Fibroblast of skin of scalp (primary cell): ENCODE measurements at regions not wholly inside any gene's neighbourhood (a gene's known extent, or its start where the extent isn't known, plus 50 kb on each side); places are given as distances from the start of the nearest gene placed in this dataset.

Experiments used
- DNase-seq: peaks from one replicate; pipeline ENCODE4 v3.0.0-alpha.2; 2013

DNA sequence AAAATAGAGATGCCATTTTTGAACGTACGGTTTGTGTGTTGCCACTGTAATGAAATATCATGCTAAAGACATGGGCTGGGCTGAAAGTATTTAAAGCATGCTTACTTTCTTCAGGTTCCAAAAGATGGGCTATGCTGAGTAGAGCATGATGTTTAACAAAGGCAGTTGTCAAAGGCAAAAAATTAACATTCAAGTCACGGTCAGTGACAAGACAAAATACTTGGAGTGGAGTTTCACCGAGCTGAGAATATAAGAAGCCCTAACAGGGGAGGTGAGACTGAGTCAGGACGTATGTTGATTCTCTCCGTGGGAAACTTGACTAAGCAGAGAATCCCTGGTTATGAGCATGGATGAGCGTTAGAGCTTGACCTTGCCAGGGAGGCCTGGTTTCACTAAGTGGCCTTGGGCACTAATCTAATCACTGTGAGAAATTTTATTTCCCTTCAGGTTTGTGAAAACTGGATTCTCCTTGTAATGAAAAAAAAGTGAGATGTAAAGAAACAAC is 218.2 kb upstream of the ADAMTS9 start:
- no peak for DNase-seq

DNA sequence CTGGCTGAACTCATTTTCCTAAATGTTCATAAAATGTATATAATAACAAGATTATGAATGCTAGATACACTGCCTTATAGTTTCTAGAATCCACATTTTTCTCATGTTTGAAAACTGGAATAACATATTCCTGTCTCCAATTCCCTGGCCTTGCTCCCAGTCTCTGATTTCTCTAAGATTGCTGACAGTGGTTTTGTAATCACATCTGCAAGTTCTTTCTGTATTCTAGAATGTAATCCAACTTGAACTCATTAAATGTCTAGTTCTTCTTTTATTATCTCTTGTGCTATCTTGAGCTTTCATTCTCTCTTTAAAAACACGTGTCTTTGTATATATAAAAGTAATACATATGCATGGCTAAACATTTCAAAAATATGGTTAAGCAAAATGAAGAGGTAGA is 215.2 kb upstream of the ADAMTS9 start:
- peak; percentile 53 for DNase-seq

DNA sequence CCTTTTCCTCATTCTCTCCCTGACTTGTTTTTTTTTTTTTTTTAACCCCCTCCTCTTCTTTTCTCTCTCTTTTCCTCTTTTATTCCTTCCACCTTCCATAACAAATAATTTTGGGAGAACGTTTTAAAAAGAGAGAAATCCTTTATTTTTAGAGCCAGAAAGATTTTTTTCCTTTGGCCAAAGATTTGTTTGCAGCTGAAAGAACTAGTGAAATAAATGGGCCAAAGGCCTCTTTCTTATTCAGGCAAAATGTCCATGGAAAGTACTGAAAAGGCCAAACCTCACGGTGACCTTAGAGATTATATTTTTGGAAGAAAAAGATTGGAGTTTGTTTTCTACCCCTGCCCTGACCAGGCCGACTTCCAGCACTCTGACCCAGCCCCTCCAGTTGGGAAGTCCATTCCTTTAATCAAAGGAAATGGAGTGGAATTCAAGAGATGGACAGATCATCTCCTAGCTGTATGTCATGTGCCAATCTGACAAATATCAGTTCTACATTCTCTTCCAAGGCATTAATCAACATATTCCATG is 214.3 kb upstream of the ADAMTS9 start:
- DNase-seq: no peak

DNA sequence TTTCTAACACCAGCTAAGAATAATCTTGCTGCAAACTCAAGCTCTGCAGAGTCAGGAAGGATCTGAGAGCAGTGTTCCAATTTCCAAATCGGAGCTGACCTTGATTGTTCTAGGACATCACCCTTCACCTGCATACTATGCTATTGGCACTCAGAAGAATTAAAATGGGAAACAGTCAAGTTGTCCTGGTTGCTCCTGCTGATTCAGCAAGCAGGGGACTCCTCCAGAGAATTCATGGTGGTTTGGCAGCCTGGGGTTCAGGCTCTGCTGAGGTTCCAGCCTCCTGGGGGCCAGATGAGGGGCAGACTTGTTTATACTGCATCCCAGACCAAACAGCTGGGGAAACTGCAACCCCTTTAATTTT is 213.7 kb upstream of the ADAMTS9 start:
- no peak for DNase-seq

DNA sequence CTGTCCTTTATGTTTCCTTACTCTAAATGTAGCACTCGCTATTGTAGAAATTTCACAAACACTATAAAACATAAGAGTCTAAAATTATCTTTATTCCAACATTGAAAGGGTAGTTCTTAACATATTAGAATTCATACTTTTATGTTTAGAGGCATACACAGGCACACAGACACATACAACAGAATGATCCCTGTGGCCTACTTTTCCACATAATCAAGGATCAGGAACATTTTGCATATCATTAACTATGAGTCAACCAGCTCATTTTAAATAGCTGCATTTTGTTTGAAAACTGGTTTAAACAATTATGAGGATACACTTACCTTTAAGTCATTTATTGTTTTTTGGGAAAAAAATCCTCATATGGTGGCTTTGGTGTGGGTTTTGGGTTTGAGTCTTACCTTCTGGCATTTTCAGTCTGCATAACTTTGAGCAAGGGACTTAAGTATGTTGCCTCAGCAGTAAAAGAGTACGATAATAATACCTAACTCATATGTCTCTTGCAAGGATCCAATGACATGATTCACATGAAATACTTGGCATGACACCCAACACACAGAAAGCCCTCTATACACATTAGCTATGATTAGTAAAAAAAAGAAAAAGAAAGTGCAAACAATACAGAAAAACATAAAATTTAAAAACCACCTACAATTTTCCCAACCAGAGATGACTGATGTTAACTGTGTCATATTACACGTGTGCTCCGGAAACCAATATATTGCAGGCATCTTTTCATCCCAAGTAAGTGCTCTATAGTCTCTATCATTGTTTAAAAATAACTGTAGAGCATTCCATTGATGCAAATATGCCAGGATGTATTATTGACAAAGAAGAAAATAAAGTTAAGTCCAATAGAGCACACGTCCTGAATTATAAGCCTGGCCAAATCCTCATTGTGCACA is 213.1 kb upstream of the ADAMTS9 start:
- DNase-seq: peak; percentile 59

DNA sequence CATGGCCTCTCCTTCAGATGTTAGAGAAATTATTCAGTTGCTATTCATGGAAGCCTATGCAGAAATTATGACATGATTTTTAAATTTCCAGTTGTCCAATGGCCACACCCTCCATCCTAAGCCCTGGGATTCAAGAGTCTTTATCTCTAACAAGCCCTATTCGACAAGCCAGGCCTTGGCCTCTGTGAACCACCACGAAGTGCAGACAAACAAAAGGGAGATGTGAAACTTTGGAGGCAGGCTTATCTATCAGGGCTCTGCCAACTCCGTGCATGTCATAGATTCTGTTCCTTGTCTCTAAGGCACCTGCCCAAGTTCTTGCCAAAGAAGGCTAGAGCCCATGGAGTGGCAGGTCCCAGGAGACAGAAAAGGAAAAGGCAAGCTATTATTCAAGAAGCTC is 212.4 kb upstream of the ADAMTS9 start:
- no peak for DNase-seq

DNA sequence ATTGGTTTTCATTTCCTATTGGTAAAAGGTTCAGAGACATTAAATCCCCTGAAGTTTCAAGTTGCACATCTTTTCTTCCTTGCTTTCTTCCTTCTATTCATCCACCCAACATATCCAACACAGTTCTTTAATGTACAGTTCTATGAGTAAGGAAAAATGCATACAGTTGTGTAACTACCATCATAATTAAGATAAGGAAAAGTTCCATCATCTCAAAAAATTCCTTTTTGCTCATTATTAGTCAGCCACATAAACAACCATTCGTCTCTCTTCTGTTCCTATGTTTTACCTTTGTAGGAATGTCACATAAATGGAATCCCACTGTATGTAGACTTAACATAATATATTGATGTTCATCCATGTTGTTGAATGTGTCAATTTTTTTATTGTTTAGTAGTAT is 211.1 kb upstream of the ADAMTS9 start:
- no peak for DNase-seq

DNA sequence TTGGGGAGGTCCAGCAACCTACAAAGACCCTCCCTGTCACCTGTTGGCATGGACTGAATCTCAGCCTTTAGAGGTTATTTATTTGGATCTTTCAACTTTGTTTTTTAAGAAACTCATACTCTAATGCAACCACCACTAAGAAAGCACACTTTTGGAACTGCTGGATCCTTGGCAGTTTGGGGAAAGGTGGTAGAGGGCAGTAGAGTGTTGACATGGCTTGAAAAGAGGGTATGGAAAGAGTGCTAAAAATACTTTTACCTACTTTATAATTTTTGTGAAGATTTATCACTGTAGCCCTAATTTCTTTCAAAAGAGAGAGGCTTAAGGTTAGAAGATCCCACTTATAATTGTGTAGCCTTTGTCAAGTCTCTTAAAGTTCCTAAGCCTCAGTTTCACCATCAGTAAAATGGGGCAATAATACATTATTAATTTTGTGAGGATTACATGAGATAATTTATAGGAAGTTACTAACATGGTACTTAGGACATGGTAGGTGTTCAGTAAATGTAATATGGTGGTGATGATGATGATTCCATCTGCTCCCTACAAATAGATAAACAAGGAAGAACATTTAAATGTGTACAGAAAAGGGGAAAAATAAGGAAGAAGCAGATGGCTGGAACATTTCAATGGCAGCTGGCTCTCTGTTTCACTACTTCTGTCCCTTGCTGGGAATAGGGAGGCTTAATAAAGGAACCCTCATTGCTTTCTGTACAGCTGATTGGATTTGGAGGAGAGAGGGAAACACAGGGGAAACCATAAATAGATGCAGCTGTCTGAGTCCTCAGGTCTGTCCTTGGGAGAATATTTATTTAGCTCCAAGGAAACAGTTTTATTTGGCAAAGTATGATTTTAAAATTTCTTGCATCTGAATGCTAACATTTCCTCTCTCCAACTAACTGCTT is 208.4 kb upstream of the ADAMTS9 start:
- no peak for DNase-seq

DNA sequence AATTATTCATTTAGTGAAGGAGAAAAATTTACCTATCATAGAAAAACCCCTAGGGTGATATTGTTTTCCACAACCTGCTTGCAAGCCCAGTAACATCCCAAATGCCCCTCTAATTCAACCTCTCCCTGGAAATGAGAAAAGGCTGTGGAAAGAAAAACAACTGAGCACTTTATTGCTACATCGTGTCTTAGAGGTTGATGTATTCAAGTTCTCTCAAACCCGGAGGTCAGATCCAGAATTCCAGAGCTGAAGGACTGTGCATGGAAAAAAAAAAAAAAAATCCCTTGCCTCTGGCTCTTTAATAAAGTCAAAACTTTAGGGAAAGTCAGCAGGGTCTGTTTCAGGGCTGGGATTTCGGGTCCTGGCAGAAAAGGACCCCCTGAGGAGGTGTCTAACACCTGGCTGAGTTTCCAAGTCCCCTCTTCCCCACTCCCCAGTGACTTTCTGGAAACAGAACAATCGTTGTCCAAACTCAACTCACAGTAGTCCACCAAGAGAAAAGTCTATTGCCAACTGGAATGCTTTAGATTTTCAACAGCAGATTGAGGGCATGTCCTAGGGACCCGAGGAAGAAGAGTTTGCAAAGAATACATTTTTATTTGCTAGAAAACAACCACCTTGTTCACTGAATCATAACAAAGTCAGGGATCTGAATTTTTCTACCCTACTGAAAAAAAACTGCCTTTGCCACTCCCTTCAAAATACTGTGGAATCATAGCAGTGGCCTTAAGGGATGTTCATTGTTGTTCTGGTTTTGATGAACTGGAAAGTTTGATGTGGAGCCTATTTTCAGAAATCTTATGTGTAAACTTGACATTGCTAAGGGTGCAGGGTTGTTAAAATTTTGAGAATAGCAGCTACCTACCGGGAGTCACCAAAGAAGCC is 207.5 kb upstream of the ADAMTS9 start:
- DNase-seq: no peak

DNA sequence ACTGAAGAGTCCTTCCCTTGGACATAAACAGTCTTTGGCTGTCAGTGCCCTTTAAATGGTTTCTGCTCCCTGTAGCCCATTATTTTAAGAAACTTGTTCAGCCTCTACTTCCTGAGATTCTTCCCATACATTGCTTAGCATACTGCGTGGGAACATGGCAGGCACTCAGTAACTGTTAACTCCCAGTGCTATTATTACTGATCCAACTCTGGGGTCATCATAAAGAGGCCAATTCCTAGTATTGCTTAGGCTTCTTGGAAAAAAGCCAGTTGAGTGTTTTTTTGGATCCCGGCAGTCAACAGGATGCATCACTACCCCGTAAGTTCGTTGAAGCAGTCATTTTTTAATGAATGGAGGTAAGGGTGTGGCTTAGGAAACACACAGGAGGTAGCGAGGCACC is 206.2 kb upstream of the ADAMTS9 start:
- DNase-seq: no peak

DNA sequence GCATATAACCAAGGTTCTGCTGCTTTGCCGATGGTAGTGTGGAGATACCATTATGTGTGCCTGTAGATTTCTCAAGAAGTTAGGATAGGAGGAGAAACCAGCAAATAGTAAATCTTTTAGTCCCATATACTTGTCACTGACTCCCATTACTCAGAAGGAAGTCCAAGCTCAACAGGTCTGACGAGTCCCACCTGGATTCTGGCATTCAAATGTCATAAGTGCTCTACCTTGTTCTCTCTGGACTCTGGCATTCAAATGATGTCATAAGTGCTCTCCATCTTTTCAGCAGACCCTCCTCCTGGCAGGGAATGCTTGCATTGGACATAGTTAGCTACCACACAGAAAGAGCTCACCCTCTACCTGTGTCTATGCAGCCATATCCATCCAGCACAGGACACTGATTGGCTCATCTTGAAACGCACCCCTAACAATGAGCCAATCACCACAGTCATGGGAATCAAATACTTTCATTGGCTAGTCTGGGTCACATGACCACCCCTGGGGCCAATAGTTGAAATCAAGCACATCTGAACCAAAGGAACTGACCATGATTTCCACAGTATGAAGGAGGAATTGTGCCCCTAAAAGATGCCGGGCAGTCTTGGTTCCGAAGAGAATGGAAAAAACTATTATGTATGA is 205.0 kb upstream of the ADAMTS9 start:
- DNase-seq: no peak

DNA sequence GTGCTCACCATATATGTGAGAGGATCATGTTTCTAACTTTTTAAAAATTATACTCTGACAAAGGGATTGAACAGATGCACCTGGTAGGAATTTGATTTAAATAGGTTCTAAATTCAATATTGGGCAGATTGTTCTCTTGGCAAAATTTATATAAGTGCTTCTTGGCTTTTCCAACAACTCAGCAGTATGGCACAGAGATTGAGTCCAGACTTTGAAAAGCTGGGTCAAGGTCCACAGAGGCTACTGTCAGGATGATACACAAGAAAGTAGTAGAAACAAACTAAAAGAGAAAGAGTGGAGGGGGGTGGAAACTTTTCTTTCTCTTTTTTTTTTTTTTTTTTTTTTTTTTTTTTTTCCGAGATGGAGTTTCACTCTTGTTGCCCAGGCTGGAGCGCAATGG is 203.2 kb upstream of the ADAMTS9 start:
- DNase-seq: no peak

DNA sequence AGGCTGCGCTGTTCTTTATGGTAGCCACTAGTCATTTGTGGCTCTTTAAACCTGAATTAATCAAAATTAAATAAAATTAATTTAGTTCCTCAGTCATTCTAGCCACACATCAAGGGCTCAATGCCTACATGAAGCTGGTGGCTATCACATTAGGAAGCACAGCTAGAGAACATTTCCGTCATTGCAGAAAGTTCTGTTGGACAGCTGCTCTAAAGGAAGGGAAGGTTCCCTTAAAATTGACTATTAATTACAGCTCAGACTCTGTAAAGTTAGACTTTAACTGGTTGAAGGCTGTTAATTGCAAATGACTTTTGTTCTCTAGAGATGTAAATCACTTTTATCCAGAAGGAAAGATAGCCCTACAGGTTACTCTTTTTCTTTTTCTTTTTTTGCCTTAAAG is 202.7 kb upstream of the ADAMTS9 start:
- DNase-seq: no peak

DNA sequence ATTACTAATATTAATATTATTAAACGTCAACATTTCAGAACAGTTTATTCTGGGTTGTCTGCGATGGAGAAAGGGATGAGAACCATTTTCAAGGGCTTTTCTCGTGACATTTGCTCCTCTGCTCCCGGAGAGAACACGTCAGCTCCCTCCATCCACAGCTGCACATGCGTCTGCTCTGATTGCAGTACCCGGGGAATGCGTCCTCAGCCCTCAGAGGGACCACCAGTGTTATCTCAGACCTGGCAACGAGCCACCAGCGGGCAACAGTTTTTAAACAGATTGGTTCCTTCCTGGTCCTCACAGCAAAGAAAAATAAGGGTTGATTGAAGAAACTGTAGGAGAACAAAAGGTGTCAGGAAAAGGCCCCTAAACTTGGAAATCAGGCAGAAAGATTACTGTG is 202.2 kb upstream of the ADAMTS9 start:
- no peak for DNase-seq

DNA sequence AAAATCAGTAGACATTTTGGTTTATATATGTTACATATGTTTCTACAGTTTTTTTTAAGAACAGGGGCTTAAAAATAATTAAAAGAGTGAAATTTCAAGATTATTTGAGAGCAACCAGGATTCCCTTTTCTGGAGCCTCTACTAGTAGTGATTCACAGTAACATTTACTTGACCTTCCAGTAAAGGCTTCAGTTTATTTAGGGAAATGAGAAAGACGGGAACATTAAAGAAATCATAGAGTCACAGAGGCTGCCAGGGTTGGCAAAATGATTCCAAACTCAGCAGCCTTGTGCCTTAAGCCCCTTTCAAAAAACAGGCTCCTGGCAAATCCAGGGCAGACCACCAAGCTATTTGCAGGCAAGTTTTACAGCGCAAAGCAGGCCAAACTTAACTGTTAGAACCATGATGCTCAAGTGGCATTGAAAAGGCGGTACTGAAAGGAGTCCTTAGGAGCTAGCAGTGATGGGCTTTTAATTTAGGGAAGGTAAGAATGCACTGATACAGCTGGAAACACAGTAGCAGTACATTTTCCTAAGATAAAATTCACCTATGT is 201.1 kb upstream of the ADAMTS9 start:
- DNase-seq: no peak

DNA sequence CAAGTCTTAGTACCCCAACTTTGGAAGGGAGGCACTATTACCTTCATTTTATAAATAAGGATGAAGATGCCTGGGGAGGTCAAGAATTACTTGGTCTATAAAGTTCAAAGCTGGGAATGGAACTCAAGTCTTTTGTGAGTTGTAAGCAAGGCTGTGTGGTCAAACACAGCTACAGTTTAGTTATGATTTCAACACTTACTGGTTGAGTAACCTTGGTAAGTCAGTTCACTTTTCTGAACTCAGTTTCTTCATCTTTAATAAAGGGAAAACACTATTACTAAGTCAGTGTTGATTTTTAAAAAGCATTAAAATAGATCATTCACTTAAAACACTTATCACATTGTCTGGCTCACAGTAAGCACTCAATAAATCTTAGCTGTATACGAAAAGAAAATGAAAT is 200.4 kb upstream of the ADAMTS9 start:
- no peak for DNase-seq

DNA sequence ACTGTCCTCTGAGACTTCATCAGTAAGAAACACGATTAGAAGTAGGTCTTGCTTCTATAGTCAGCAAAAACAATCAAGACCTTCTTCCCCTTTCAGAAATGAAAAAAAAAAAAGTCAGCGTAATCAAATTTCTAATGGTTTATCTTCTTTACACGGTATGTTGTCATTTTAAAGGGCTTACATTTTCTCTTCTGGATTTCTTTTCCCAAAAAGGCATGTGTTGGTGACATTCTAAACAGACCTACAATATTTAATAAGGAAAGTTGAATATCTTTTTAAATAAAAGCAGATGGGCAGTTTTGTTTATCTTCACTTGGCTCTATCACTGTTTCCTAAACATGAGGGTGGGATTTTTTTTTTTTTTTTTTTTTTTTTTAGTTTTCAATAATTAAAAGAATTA is 197.3 kb upstream of the ADAMTS9 start:
- DNase-seq: no peak

DNA sequence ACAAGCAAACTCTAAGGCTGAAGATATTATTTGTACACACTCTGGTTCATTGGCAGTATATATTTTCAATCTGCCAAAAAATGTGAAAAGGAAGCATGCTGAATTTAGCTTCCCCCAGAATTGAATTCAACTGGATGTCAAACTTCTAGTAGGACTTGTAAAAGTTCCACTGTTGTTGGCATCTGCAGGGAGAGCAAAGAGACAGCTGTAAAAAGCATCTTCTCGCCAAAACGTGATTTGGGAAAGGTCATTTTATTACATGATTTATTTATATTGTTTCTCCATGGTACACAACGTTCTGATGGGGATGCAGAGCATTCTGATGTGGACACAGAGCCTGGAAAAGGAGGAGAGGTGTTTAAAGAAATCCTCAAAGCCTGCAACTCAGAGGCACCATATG is 196.7 kb upstream of the ADAMTS9 start:
- DNase-seq: no peak

DNA sequence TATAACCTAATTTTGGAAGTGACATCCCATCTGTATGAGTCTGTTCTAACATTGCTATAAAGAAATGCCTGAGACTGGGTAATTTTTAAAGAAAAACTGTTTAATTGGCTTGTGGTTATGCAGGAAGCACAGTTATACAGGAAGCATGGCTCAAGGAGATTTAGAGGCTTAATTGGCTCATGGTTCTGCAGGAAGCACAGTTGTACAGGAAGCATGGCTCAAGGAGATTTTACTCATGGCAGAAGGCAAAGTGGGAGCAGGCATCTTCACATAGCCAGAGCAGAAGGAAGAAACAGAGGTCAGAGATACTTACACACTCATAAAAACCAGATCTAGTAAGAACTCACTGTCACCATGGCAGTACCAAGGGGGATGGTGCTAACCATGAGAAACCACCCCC is 193.1 kb upstream of the ADAMTS9 start:
- no peak for DNase-seq

DNA sequence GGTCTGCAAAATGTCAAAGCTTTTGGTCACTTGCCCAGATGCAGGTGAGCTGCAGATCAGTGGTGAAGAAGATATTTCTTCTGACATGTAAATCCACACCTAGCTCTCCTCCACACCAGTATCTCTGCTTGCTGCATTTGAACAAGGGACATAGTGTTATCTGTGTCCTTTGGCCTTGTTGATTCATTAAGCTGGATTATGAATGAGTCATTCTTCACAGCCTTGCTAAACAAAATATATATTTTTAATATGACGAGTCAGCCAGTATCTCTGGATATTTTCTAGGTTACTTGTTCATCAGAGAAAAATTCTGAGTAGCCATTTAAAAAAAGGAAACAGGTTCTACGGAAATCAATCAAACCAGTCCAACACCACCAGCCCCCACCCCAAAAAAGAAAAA is 190.6 kb upstream of the ADAMTS9 start:
- peak; percentile 26 for DNase-seq

DNA sequence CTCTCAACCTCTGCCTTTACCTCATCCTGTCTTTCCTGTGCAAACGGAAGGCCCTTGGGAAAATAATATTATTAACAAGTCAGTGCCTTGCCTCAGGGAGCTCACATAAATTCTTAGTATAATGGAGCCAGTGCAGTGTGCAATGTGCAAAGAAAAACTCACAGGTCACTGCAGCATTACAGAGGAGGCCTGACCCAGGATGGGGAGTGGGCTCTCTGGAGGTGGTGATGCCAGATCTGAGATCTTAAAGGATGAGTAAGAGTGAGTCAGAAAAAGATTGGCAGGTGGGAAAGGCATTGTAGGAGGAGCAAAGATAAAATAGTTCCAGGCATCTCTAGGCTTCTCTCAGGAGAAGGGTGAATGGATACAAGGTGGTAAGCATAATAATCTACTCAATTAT is 185.6 kb upstream of the ADAMTS9 start:
- no peak for DNase-seq

DNA sequence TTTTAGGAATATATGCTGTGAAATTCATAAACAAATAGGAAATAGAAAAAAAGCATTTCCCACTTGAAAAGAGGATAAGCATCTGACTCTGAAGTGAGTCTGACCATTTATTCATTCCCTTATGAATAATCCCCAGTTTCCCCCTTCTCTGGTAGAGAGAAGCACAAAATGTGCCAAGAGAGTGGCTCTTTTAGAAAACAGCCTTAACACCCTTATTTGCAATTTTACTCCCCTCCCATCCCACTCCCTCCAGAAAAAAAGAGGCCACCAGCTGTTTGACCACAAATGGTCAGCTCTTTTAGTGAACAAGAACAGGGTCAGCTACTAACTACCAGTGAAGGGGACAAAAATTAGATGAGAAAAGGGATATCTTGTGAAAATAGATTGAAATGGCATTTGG is 184.5 kb upstream of the ADAMTS9 start:
- no peak for DNase-seq
